ENCODE measurements at regions not wholly inside any gene's neighbourhood (a gene's known extent, or its start where the extent isn't known, plus 50 kb on each side); places are given as distances from the start of the nearest gene placed in this dataset.

DNA sequence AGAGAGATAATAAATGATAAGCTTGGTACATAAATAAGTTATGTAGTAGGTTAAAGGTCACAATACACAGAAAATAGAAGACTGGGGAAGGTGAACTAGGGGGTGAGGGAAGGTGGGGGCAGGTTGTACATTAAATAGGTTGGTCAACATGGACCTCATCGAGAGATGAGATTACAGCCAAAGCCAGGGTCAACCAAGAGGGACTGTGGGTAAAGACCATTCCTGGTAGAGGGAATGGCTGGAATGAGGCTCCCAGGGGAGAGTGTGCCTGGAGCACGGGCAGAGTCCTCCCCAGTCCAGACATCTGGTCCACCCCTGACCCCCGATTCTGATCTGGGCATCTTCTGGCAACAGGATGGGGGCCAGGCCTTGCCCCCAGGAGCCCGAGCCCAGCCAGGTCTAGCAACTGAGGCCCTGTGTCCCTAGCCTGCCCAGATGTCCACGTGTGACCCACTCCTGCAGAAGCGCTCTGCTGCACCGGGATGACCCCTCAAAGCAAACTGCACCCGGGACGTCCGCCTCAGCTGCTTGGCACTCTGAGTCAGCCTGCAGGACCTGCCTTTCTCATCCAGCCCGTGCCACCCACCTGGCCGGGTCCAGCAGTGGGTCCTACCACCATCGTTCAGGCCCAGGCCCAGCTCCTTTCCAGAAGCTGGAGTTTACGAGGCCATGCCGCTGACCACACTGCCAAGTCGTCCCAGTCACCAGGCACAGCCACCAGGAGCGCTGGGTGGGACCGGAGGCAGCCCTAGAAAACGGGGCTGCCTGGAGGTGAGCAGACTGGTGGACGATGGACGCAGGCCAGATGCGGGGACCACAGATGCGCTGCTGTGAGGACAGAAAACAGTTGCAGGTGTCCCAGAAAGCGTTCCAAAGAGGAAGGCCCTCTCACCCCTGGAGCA is 56.2 kb upstream of the ID2 start:
- Histone ChIP-seq H3K36me3 (no peaks in the 10 kb centered on the region), H3K9me3 (no peaks in the 10 kb centered on the region), H3K27me3 (no peaks in the 10 kb centered on the region), H3K4me1 (peaks cover 0 to 5% of the 10 kb centered on the region in 2 donors), H3K27ac (no peak overlapping the region), H3K4me3 (no peak overlapping the region)
- DNase-seq (ENCODE audit: low spot score), result no peak
- TF ChIP-seq, protein P1, sequence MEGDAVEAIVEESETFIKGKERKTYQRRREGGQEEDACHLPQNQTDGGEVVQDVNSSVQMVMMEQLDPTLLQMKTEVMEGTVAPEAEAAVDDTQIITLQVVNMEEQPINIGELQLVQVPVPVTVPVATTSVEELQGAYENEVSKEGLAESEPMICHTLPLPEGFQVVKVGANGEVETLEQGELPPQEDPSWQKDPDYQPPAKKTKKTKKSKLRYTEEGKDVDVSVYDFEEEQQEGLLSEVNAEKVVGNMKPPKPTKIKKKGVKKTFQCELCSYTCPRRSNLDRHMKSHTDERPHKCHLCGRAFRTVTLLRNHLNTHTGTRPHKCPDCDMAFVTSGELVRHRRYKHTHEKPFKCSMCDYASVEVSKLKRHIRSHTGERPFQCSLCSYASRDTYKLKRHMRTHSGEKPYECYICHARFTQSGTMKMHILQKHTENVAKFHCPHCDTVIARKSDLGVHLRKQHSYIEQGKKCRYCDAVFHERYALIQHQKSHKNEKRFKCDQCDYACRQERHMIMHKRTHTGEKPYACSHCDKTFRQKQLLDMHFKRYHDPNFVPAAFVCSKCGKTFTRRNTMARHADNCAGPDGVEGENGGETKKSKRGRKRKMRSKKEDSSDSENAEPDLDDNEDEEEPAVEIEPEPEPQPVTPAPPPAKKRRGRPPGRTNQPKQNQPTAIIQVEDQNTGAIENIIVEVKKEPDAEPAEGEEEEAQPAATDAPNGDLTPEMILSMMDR (IDR thresholded peaks at IDR 0.05), result no peak

DNA sequence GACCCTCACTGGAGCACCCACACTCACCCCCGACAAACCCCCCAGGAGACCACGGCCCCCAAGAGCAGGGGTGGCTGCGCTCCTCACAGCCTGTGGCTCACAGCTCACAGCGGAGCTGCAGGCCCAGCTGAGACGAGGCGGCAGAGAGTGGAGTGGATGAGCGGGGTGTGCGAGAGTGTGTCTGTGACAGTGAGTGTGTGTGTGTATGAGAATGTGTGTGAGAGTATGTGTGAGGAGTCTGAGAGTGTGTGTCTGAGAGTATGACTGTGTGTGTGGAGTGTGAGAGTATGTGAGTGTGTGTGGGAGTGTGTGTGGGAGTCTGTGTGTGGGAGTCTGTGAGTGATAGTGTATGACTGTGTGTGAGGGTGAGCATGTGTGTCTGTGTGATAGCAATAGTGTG is 55.3 kb upstream of the ID2 start:
- no peaks in the 10 kb centered on the region for H3K36me3 ChIP-seq
- H3K4me3 ChIP-seq, result no peak overlapping the region
- no peaks in the 10 kb centered on the region for H3K27me3 ChIP-seq
- no peak overlapping the region for H3K27ac ChIP-seq
- no peaks in the 10 kb centered on the region for H3K9me3 ChIP-seq
- no peak for DNase-seq (ENCODE audit: low spot score)
- peaks cover 0 to 4% of the 10 kb centered on the region in 2 donors for H3K4me1 ChIP-seq
- TF ChIP-seq, protein P1 (IDR thresholded peaks at IDR 0.05), result no peak

DNA sequence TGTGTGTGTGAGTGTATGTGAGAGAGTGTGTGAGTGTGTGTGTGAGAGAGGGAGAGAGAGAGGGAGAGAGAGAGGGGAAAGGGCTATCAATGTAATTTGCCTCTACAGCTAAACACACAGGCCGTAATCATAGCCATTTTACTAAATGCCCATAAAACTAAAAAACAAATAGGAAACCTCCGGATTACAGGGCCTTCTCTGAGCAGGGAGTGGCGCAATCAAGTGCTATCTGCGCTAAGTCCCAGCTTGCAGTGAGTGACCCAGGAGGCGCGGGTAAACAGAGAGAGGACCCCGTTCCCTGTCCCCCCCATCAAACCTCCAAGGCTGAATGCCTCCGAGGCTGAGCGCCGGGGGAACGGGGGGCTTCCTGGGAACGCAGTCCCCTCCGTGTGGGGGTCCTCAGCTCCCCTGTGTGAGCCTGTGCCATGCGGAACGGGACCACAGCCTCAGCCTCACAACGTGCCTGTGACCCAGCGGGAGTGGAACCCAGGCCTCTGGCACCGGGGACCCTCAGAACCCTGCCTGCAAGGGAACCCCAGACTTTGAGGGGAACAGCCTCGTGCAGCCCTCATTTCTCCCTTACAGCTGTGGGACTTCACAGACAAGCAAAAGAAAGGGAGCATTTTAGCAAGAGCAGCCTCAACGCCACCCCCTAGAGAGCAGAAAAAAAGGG is 54.7 kb upstream of the ID2 start:
- H3K4me1 ChIP-seq, result peaks cover 0 to 4% of the 10 kb centered on the region in 2 donors
- no peak for DNase-seq (ENCODE audit: low spot score)
- TF ChIP-seq, protein P1 (IDR thresholded peaks at IDR 0.05), result no peak

DNA sequence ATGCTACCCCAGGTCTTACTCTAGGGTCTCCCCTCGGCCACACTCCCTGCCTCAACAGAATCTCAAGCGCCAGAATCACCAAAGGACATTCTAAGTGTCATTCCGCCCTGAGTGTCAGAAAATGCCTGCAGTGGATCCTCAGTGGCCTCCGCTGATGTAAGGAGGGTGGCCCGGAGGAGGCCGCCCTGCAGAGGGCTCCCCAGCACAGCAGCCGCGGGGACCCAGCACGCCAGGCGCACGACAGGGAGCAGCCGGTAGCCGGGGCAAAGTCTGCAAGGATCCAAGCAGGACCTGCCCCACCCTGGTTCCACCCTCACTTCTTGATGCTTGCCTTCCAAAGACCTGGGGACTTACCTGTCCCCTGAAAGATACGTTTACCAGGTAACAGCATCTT is 54.2 kb upstream of the ID2 start:
- Histone ChIP-seq H3K36me3 (no peaks in the 10 kb centered on the region), H3K4me1 (peaks cover 0 to 4% of the 10 kb centered on the region in 2 donors), H3K27me3 (no peaks in the 10 kb centered on the region), H3K4me3 (no peak overlapping the region), H3K27ac (no peak overlapping the region), H3K9me3 (no peaks in the 10 kb centered on the region)
- DNase-seq (ENCODE audit: low spot score), result no peak
- TF ChIP-seq, protein P1 (IDR thresholded peaks at IDR 0.05), result no peak

More for the DNA sequence above, 54.7 kb upstream of the ID2 start:
- Histone ChIP-seq H3K27ac (no peak overlapping the region), H3K9me3 (no peaks in the 10 kb centered on the region), H3K4me3 (no peak overlapping the region), H3K36me3 (no peaks in the 10 kb centered on the region), H3K27me3 (no peaks in the 10 kb centered on the region)

DNA sequence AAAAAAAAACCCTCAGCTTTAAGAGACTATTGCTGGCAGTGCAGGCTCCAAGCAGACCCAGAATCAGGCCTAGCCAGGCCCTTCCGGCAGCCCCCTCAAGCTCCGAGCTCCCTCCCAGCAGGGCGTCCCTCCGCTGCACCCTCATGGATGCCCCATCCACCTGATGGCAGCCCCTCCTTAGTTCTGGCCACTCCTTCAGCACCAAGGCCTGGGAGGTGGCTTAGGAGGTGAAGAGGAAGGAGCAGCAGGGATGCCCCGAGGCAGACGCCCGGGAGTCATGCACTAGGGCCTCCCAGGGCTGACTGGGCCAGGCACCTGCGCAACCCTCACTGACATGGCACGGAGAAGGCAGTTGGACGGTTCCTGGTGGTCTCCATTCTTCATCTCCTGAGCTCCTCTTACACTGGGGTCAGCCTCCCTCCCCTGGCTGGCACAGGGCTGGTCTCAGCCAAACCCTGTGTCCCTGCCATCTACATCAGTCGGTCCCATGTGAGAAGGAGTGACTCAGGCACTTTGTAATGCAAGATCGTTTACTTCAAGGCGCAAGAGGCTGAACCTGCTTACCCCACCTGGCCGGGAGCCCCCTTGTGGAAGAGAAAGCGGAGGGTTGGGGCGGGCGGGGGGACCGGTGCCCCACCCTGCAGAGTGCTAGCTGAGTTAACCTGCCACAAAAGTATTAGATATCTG is 53.5 kb upstream of the ID2 start:
- no peaks in the 10 kb centered on the region for H3K36me3 ChIP-seq
- TF ChIP-seq, protein P1 (IDR thresholded peaks at IDR 0.05), result no peak
- DNase-seq (ENCODE audit: low spot score), result no peak
- no peak overlapping the region for H3K4me3 ChIP-seq
- peaks cover 0 to 4% of the 10 kb centered on the region in 2 donors for H3K4me1 ChIP-seq
- no peaks in the 10 kb centered on the region for H3K27me3 ChIP-seq
- H3K9me3 ChIP-seq, result no peaks in the 10 kb centered on the region
- H3K27ac ChIP-seq, result no peak overlapping the region

All from right atrium auricular region (tissue), 2 donors.